22Rv1 (cell line): ENCODE measurements at regions not wholly inside any gene's neighbourhood (a gene's known extent, or its start where the extent isn't known, plus 50 kb on each side); places are given as distances from the start of the nearest gene placed in this dataset.

Source experiments
- ZFX ChIP-seq: fragments of 450-650 bp; IDR thresholded peaks from 2 replicates; pipeline ENCODE4 v1.6.1; 2017; ENCODE audit warnings: antibody characterized with exemption, borderline replicate concordance
- TF ChIP-seq, protein P1 (sequence below): fragments of 450-650 bp; IDR thresholded peaks from 2 replicates; pipeline ENCODE4 v1.5.1; 2017; ENCODE audit warnings: mild to moderate bottlenecking

DNA sequence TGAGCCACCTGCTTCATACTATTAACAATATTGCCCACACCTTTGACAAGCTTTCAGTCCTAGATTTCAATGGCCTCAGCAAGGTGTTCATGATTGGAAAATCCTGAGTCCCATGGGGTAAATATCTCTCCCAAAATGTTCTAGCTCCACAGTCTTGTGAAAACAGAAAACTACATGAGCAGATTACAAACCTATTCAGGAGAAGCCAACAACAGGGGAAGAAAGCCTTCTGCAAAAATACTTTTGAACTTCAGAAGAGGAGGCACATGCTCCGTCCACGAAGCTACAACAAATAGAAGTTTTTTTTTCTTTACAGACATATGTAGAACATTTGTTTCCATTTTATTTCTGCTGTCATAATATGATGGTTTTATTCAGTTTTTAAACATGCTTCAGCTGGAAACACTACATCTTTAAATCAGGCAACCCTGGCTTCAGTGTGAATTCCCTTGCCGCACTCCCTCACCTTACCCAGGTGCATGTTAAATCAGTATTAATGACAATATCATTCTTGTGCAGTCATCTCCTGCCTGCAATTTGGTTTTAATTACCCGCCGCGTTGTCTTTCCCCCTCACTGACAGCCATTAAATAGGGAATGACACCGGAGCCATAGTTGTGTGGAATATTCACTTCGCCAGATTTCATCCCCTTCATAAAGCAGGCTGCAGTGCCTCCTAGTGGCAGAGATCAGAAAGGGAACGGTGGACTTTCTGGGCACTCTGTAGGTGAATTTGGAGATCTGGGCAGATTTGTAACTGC, 725.5 kb upstream of the ARRDC4 start:
- TF ChIP-seq, protein P1, sequence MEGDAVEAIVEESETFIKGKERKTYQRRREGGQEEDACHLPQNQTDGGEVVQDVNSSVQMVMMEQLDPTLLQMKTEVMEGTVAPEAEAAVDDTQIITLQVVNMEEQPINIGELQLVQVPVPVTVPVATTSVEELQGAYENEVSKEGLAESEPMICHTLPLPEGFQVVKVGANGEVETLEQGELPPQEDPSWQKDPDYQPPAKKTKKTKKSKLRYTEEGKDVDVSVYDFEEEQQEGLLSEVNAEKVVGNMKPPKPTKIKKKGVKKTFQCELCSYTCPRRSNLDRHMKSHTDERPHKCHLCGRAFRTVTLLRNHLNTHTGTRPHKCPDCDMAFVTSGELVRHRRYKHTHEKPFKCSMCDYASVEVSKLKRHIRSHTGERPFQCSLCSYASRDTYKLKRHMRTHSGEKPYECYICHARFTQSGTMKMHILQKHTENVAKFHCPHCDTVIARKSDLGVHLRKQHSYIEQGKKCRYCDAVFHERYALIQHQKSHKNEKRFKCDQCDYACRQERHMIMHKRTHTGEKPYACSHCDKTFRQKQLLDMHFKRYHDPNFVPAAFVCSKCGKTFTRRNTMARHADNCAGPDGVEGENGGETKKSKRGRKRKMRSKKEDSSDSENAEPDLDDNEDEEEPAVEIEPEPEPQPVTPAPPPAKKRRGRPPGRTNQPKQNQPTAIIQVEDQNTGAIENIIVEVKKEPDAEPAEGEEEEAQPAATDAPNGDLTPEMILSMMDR = peak; percentile 92
- no peak for TF ChIP-seq ZFX
